COLO668 (cell line): ENCODE measurements at regions not wholly inside any gene's neighbourhood (a gene's known extent, or its start where the extent isn't known, plus 50 kb on each side); places are given as distances from the start of the nearest gene placed in this dataset.
"Not testable (repeated sequence)": the region's sequence is repeated elsewhere in the genome, so short reads cannot be mapped to it uniquely, and the experiment has no call there.

Experiments
- DNase-seq: peaks from one replicate; lab custom pipeline; 2025; ENCODE audit not compliant: unreplicated experiment; lab: John Stamatoyannopoulos, UW

- DNase-seq = no peak
Measured at GRCh38 chr10:64379898-64380297, 858.7 kb downstream of the REEP3 start.

GRCh38 chr10:64385355-64385754 is 864.2 kb downstream of the REEP3 start:
- no peak for DNase-seq

- no peak for DNase-seq
Measured at GRCh38 chr10:64394744-64395143, 873.5 kb downstream of the REEP3 start.

GRCh38 chr10:64396105-64396708 is 875.0 kb downstream of the REEP3 start:
- DNase-seq = no peak

DNA sequence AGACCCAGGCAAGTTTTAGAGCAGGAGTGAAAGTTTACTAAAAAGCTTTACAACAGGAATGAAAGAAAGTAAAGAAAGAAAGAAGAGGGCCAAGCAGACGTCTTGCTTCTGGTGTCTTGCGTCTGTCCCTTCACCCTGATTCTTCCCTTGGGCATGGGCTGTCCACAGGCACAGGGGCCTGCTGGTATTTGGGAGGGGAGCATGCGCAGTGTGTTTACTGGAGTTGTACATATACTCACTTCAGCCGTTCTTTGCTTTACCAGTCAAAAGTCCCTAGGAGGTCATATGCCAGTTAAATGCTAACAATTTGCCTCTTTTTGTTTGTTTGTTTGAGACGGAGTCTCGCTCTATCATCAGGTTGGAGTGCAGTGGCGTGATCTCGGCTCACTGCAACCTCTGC is 875.9 kb downstream of the REEP3 start:
- no peak for DNase-seq

GRCh38 chr10:64408391-64409183 is 887.4 kb downstream of the REEP3 start:
- no peak for DNase-seq

GRCh38 chr10:64409349-64409748 is 888.1 kb downstream of the REEP3 start:
- DNase-seq = no peak

GRCh38 chr10:64416011-64416410 is 894.8 kb downstream of the REEP3 start:
- DNase-seq = no peak

GRCh38 chr10:64419461-64419860 is 898.3 kb downstream of the REEP3 start:
- no peak for DNase-seq

GRCh38 chr10:64426745-64427144 is 905.5 kb downstream of the REEP3 start:
- DNase-seq = no peak

- no peak for DNase-seq
Measured at GRCh38 chr10:64430690-64431323, 909.6 kb downstream of the REEP3 start.

DNA sequence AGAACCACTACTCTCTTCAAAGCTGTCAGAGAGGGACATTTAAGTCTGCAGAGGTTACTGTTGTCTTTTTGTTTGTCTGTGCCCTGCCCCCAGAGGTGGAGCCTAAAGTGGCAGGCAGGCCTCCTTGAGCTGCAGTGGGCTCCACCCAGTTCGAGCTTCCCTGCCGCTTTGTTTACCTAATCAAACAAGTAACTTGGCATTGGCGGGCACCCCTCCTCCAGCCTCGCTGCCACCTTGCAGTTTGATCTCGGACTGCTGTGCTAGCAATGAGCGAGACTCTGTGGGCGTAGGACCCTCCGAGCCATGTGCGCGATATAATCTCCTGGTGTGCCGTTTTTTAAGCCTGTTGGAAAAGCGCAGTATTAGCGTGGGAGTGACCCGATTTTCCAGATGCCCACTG is 920.7 kb downstream of the REEP3 start:
- DNase-seq = not testable (repeated sequence)

GRCh38 chr10:64444163-64444562 is 923.0 kb downstream of the REEP3 start:
- no peak for DNase-seq

GRCh38 chr10:64444564-64444963 is 923.4 kb downstream of the REEP3 start:
- DNase-seq = no peak

- DNase-seq = no peak
Measured at GRCh38 chr10:64449603-64450002, 928.4 kb downstream of the REEP3 start.

DNA sequence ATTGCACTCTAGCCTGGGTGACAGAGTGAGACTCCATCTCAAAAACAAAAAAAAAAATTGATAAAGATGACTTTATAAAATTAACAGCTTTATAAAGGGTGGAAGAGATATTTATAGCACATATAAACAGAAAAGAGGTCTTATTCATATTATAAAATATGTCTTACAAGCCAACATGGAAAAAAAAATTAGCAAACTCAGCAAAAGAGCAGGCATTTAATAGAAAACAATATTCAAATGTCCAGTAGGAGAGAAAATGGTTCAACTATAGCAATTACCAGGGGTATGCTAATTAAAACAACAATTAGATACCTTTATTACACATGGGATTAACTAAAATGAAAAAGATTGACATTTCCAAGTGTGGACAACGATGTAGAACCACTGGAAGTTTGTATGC is 929.1 kb downstream of the REEP3 start:
- DNase-seq = no peak

GRCh38 chr10:64454962-64455361 is 933.8 kb downstream of the REEP3 start:
- DNase-seq = no peak

DNA sequence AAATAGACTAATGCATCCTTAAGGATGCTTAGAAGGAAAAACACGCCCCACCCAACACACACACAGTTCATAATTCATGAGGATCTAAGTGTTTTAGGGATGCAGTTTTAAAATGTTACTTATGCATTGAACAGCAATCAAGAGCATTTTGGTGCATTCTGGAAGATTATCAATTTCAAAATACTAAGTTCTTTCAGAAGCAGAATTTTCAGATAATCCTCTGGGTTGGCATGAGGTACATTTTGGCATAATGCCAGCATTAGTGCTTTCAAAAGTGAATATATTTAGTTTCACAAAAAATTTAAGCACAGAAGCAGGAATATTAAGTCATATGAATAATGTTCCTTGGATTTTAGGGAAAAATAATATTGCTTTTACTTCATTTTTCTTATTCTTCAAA is 937.1 kb downstream of the REEP3 start:
- no peak for DNase-seq

DNA sequence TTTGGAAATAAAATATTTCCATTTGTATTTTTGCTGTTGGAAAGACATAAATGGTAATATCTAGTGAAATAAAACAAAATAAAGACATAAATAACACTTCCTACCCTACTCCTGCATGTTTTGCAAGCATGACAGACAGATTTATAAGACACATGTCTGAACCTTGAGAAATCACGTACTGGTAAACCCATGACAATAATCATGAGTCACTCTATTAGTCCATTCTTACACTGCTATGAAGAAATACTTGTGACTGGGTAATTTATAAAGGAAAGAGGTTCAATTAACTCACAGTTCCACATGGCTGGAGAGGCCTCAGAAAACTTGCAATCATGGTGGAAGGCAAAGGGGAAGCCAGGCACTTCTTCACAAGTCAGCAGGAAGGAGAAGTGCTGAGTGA is 942.2 kb downstream of the REEP3 start:
- DNase-seq = no peak

DNA sequence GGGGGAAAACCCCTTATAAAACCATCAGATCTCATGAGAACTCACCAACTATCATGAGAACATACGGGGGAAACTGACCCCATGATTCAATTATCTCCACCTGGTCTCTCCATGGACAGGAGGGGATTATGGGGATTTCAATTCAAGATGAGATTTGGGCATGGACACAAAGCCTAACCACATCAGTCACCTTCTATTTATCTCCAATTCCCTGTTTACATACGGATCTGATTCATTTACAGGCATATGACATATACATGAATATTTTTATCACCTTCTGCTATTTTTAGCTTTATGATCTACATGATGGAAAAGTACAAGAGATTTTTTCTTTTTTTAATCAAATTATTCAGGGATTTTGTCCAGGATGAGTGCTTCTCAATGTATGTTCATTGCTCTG is 944.5 kb downstream of the REEP3 start:
- DNase-seq = no peak

GRCh38 chr10:64468219-64468618 is 947.0 kb downstream of the REEP3 start:
- no peak for DNase-seq

DNA sequence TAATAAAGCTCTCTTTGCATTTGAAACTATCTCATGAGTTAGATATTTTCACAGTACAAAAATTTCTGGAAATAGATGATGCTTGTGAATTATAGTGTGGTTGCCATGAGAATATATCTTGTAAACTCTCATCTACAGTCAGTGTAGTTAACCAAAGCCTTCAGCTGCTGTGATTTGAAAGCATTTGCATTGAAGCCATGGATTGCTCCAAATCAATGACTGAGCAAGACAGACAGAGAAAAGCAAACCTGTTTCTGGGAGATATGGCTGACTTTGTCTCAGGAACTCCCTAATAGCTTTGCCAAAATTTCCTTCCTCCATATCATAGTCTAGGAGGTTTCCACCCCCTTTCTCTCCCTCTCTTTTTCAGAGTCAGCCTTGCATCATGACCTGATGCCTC is 955.3 kb downstream of the REEP3 start:
- no peak for DNase-seq
